K562 (cell line): ENCODE measurements at regions not wholly inside any gene's neighbourhood (a gene's known extent, or its start where the extent isn't known, plus 50 kb on each side); places are given as distances from the start of the nearest gene placed in this dataset.

Experiments
- ATAC-seq: fragments of 200-7000 bp; cut with Tn5 transposase; 3 replicates; pipeline ENCODE4 v1.9.1; 2020; ENCODE audit warnings: moderate library complexity
- BruUV-seq: library from RNA; stranded (reverse); fragments of 400-500 nt; replicated peaks from 2 replicates; lab custom pipeline; 2021; lab: Mats Ljungman, UMichigan
- CTCF ChIA-PET: fragments of 300-600 bp; formaldehyde crosslinking; extraction: SDS; loops from one replicate; lab custom pipeline; 2021; ENCODE audit warnings: low intra/inter-chr PET ratio; lab: Yijun Ruan, JAX
- POLR2A ChIA-PET: fragments of 300-600, 350-650 bp; sonication (Branson Sonifier 250); formaldehyde crosslinking; extraction: SDS; loops from one replicate; lab custom pipeline; 2021; ENCODE audit warnings: antibody characterized with exemption, inconsistent platforms; lab: Yijun Ruan, JAX
- DNase-seq, 4 experiments: peaks; one replicate each; pipeline versions ENCODE4 v3.0.0 to v3.0.0-alpha.2; 2011 to 2018; ENCODE audit warnings: low spot score in 3 of 4, mixed read lengths in 3 of 4; ENCODE audit errors: extremely low read depth in 1 of 4
- FAIRE-seq: peaks from 2 replicates; lab custom pipeline; 2011; peaks lifted over from hg19 to GRCh38; lab: Jason Lieb, UNC
- H2AFZ ChIP-seq: 2 replicates; pipeline ENCODE4 v1.6.0; 2011; ENCODE audit warnings: low read depth, low read length, control low read depth, inconsistent platforms
- H3K27ac ChIP-seq: fragments of 200-600 bp; 3 replicates; pipeline ENCODE4 v1.8.0; 2011; ENCODE audit warnings: low read depth, mild to moderate bottlenecking, control low read depth, inconsistent platforms, low read length, moderate library complexity, mixed read lengths; ENCODE audit errors: extremely low read depth
- H3K27me3 ChIP-seq, 2 experiments: fragments of 300-600 bp in 1 of 2; 2 replicates in 1 of 2; 3 replicates in 1 of 2; pipeline versions ENCODE4 v1.6.0 to v1.8.0; 2011; ENCODE audit warnings: inconsistent platforms in 2 of 2, low read length in 2 of 2, mild to moderate bottlenecking in 1 of 2, mixed read lengths in 1 of 2, moderate library complexity in 1 of 2; ENCODE audit not compliant: control insufficient read depth in 2 of 2, insufficient read depth in 2 of 2
- H3K36me3 ChIP-seq: fragments of 300-600 bp; 3 replicates; pipeline ENCODE4 v1.8.0; 2011; ENCODE audit warnings: mild to moderate bottlenecking, low read length, inconsistent platforms; ENCODE audit not compliant: control insufficient read depth, insufficient read depth
- H3K4me1 ChIP-seq, 2 experiments: fragments of 200-600 bp in 1 of 2; replicated peaks in 1 of 2; 2 replicates in 1 of 2; 3 replicates in 1 of 2; pipeline versions ENCODE4 v1.5.1 to v1.8.0; 2011; ENCODE audit warnings: inconsistent platforms in 2 of 2, low read length in 2 of 2, mild to moderate bottlenecking in 1 of 2, mixed read lengths in 1 of 2, moderate library complexity in 1 of 2; ENCODE audit not compliant: control insufficient read depth in 2 of 2, insufficient read depth in 2 of 2
- H3K4me2 ChIP-seq: 2 replicates; pipeline ENCODE4 v1.6.1; 2011; ENCODE audit warnings: low read length, control low read depth, inconsistent platforms, mixed read lengths; ENCODE audit not compliant: insufficient read depth
- H3K4me3 ChIP-seq: fragments of 200-600 bp; sonication (generic), shearing (Covaris generic); 2 replicates; pipeline ENCODE4 v1.5.1; 2016; ENCODE audit warnings: control low read depth, inconsistent platforms
- H3K79me2 ChIP-seq: fragments of 200-600 bp; 3 replicates; pipeline ENCODE4 v1.8.0; 2011; ENCODE audit warnings: low read length, inconsistent platforms; ENCODE audit not compliant: control insufficient read depth, insufficient read depth
- H3K9ac ChIP-seq, 2 experiments: 2 replicates each; pipeline versions ENCODE4 v1.6.0 to v1.6.1; 2011; ENCODE audit warnings: low read depth in 2 of 2, low read length in 2 of 2, control low read depth in 1 of 2, inconsistent platforms in 1 of 2, mild to moderate bottlenecking in 1 of 2, mixed read lengths in 1 of 2; ENCODE audit not compliant: insufficient read depth in 1 of 2
- H3K9me1 ChIP-seq: one replicate; pipeline ENCODE4 v1.6.0; 2011; ENCODE audit warnings: inconsistent platforms, mild to moderate bottlenecking, low read length, moderate library complexity; ENCODE audit not compliant: control insufficient read depth, insufficient read depth
- H3K9me3 ChIP-seq: replicated peaks from 2 replicates; pipeline ENCODE4 v1.5.1; 2011; ENCODE audit warnings: low read depth, low read length, inconsistent platforms; ENCODE audit not compliant: control insufficient read depth, insufficient read depth
- H4K20me1 ChIP-seq: replicated peaks from 2 replicates; pipeline ENCODE4 v1.6.1; 2011; ENCODE audit warnings: low read length, inconsistent platforms, mixed read lengths; ENCODE audit not compliant: control insufficient read depth, insufficient read depth
- CBX3 ChIP-seq, 2 experiments: IDR thresholded peaks; 1 replicate in 1 of 2; 2 replicates in 1 of 2; pipeline ENCODE4 v1.6.1; 2012; ENCODE audit warnings: inconsistent platforms in 2 of 2, low read length in 2 of 2, borderline replicate concordance in 1 of 2, control low read depth in 1 of 2
- CGGBP1 ChIP-seq: fragments of 250-450 bp; sonication (Bioruptor Pico); IDR thresholded peaks from 2 replicates; pipeline ENCODE4 v1.9.0; 2021; ENCODE audit warnings: mild to moderate bottlenecking
- FIP1L1 ChIP-seq: fragments of 200-400 bp; formaldehyde crosslinking; IDR thresholded peaks from 2 replicates; pipeline ENCODE4 v1.6.1; 2018; ENCODE audit warnings: mild to moderate bottlenecking, low read depth, low read length; ENCODE audit not compliant: poor library complexity, severe bottlenecking
- HDAC2 ChIP-seq: fragments of 450-650 bp; IDR thresholded peaks from 2 replicates; pipeline ENCODE4 v1.6.1; 2016; ENCODE audit warnings: mild to moderate bottlenecking
- KLF16 ChIP-seq: IDR thresholded peaks from 2 replicates; pipeline ENCODE4 v1.6.1; 2016; ENCODE audit warnings: antibody characterized with exemption
- MAFG ChIP-seq: fragments of 450-650 bp; conservative IDR thresholded peaks from 2 replicates; pipeline ENCODE4 v1.6.1; 2016; ENCODE audit warnings: missing genetic modification characterization, missing compliant biosample characterization
- OTX1 ChIP-seq: fragments of 450-650 bp; formaldehyde crosslinking; IDR thresholded peaks from 2 replicates; pipeline ENCODE4 v1.4.0; 2022; ENCODE audit warnings: mild to moderate bottlenecking
- PCBP1 ChIP-seq: fragments of 200-400 bp; formaldehyde crosslinking; IDR thresholded peaks from 2 replicates; pipeline ENCODE4 v1.6.1; 2018; ENCODE audit warnings: mild to moderate bottlenecking, low read depth, low read length; ENCODE audit not compliant: poor library complexity, severe bottlenecking
- PHB ChIP-seq: fragments of 250-450 bp; sonication (Bioruptor Pico); IDR thresholded peaks from 2 replicates; pipeline ENCODE4 v1.5.0; 2021
- SIX5 ChIP-seq, 2 experiments: IDR thresholded peaks; 2 replicates each; pipeline ENCODE4 v1.6.1; 2011; ENCODE audit warnings: low read length in 2 of 2, borderline replicate concordance in 1 of 2, low read depth in 1 of 2, mild to moderate bottlenecking in 1 of 2, moderate library complexity in 1 of 2; ENCODE audit not compliant: insufficient read depth in 1 of 2
- SMAD1 ChIP-seq: fragments of 150-350 bp; IDR thresholded peaks from 2 replicates; pipeline ENCODE4 v1.6.1; 2014; ENCODE audit warnings: low read length, low read depth; ENCODE audit not compliant: partially characterized antibody
- SMAD2 ChIP-seq: fragments of 150-350 bp; IDR thresholded peaks from 2 replicates; pipeline ENCODE4 v1.6.1; 2014; ENCODE audit warnings: low read depth, mild to moderate bottlenecking, low read length
- SP2 ChIP-seq: IDR thresholded peaks from 2 replicates; pipeline ENCODE4 v1.6.1; 2011; ENCODE audit warnings: mild to moderate bottlenecking, low read depth, low read length, moderate library complexity; ENCODE audit not compliant: poor library complexity, severe bottlenecking; ENCODE audit errors: extremely low read depth
- ZNF639 ChIP-seq, 2 experiments: fragments of 200-800 bp in 1 of 2; sonication (Bioruptor generic) in 1 of 2; sonication (generic) in 1 of 2; formaldehyde crosslinking in 1 of 2; IDR thresholded peaks in 1 of 2; conservative IDR thresholded peaks in 1 of 2; 2 replicates each; pipeline versions ENCODE4 v1.5.0 to v1.6.1; 2016 to 2020; ENCODE audit warnings: missing compliant biosample characterization in 1 of 2, missing genetic modification characterization in 1 of 2, missing genetic modification reagents in 1 of 2
- ZNF778 ChIP-seq: fragments of 450-650 bp; formaldehyde crosslinking; IDR thresholded peaks from 2 replicates; pipeline ENCODE4 v1.4.0; 2020; ENCODE audit warnings: mild to moderate bottlenecking, moderate library complexity
- WGBS: fragments of 100-300 bp; shearing (Covaris generic); methylation state at CpG from one replicate; pipeline ENCODE4 v1.1.6; 2016; ENCODE audit warnings: low coverage, mixed read lengths; ENCODE audit not compliant: insufficient coverage; ENCODE audit errors: missing lambda C conversion rate; 5-methylcytosine and 5-hydroxymethylcytosine counted together
- in situ Hi-C: fragments of 300-500 bp; cut with MboI; formaldehyde crosslinking; loops from 4 replicates; pipeline ENCODE4 v1.15.0; 2018; ENCODE audit warnings: inconsistent platforms, mixed read lengths
- intact Hi-C: fragments of 100-400 bp; cut with micrococcal nuclease; formaldehyde crosslinking; loops from 2 replicates; pipeline ENCODE4 v1.14.2; 2022

- Histone ChIP-seq H3K9me1 (no peaks in the 10 kb centered on the region), H3K9ac (no peak overlapping the region), H3K4me3 (no peak overlapping the region), H3K4me1 (no peaks in the 10 kb centered on the region), H3K27me3 (no peaks in the 10 kb centered on the region), H3K79me2 (no peaks in the 10 kb centered on the region), H4K20me1 (no peaks in the 10 kb centered on the region), H3K4me2 (no peak overlapping the region), H3K36me3 (no peaks in the 10 kb centered on the region), H3K9me3 (no peaks in the 10 kb centered on the region; the same call in none of the 2 replicates), H2AFZ (no peak overlapping the region), H3K27ac (no peak overlapping the region)
- intact Hi-C loops, result no loop called here
- FAIRE-seq (no peak), DNase-seq (no peak), ATAC-seq (no peak)
- POLR2A ChIA-PET, result no interaction called here
- in situ Hi-C loops, result no loop called here
- no peak for TF ChIP-seq KLF16
- TF ChIP-seq ZNF778 (CRISPR knock-in tag), result no peak
- TF ChIP-seq CGGBP1 (CRISPR knock-in tag), result no peak
- no TSS peak for BruUV-seq
- 0% methylated on average over 2 of the region's 2 CpGs for WGBS
- CTCF ChIA-PET, result no interaction called here
Observed at GRCh38 chr2:164285576-164285975, 335.7 kb downstream of the GRB14 start.

GRCh38 chr2:164281896-164282295, 339.4 kb downstream of the GRB14 start:
- in situ Hi-C loops (no loop called here), intact Hi-C loops (no loop called here)
- H3K27me3 ChIP-seq, result no peaks in the 10 kb centered on the region
- no peak overlapping the region for H3K27ac ChIP-seq
- no peak for TF ChIP-seq OTX1
- no peak for TF ChIP-seq MAFG (tag)
- TF ChIP-seq SMAD1, result no peak
- TF ChIP-seq HDAC2, result no peak
- TF ChIP-seq SMAD2, result no peak
- no peak for TF ChIP-seq CBX3 (IDR thresholded peaks at IDR 0.05; ENCODE audit: borderline replicate concordance in 1 of 2, low read length in 2 of 2)
- TF ChIP-seq PCBP1, result no peak
- TF ChIP-seq SIX5 (IDR thresholded peaks at IDR 0.05; ENCODE audit: borderline replicate concordance in 1 of 2, insufficient read depth in 1 of 2, low read depth in 1 of 2, low read length in 2 of 2), result no peak
- no peak for TF ChIP-seq PHB (CRISPR knock-in tag)
- no peak for TF ChIP-seq FIP1L1
- TF ChIP-seq SP2, result no peak
- no peak for TF ChIP-seq ZNF639 (CRISPR knock-in tag; conservative IDR thresholded peaks at IDR 0.05 in 1 of 2, IDR thresholded peaks at IDR 0.05 in 1 of 2)
- TF ChIP-seq, all 486 proteins: peak for 0
- 0% methylated on average over 1 of the region's 1 CpG for WGBS
- no peak overlapping the region for H3K4me3 ChIP-seq
- no peaks in the 10 kb centered on the region for H3K4me1 ChIP-seq
- BruUV-seq, result no TSS peak
- H3K36me3 ChIP-seq, result no peaks in the 10 kb centered on the region
- H3K9me3 ChIP-seq, result no peaks in the 10 kb centered on the region; the same call in 1 of the 2 replicates
- no peak overlapping the region for H2AFZ ChIP-seq
- H3K4me2 ChIP-seq, result no peak overlapping the region
- no peaks in the 10 kb centered on the region for H3K79me2 ChIP-seq
- no peaks in the 10 kb centered on the region for H3K9me1 ChIP-seq
- no peak for FAIRE-seq
- CTCF ChIA-PET, result no interaction called here
- H3K9ac ChIP-seq, result no peak overlapping the region
- H4K20me1 ChIP-seq, result no peaks in the 10 kb centered on the region
- no peak for DNase-seq
- no peak for ATAC-seq
- POLR2A ChIA-PET, result no interaction called here
